NCI-H1105 treated with DMSO at 0.1 percent for 48 hours (cell line): ENCODE measurements at regions not wholly inside any gene's neighbourhood (a gene's known extent, or its start where the extent isn't known, plus 50 kb on each side); places are given as distances from the start of the nearest gene placed in this dataset.

Experiments used
- DNase-seq: peaks from one replicate; lab custom pipeline; 2025; lab: John Stamatoyannopoulos, UW

DNA sequence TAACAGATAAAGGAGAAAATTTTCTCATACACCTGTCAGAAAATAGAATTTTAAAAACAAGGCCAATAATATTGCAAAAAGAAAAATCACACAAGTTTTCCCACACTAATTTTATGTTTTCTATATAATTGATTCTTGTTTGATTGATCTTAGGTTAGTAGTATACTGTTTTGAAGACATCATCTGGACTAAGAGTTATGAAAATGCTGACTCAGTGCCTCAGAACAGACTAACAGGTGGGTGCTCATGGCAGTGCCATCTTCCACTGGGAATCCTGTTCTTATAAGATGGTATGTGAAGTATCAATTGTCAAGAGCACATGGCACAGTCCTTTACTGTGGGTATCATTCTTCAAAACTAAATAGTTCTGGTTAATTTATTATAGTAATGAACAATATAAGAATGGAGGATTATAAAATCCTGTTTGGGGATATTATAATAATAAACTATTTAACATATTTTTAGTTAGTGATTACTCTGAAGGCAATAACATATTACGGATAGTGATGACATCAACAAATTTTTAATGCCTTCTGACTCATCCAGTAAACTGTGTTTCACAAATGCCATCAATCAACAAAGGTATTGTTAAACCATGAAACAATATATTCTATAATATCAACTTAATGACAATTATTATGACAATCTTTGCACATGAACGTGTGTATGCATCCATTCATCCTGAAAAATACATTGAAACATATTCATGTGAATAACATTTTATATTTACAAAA is 384.6 kb upstream of the KHDRBS2 start:
- no peak for DNase-seq

DNA sequence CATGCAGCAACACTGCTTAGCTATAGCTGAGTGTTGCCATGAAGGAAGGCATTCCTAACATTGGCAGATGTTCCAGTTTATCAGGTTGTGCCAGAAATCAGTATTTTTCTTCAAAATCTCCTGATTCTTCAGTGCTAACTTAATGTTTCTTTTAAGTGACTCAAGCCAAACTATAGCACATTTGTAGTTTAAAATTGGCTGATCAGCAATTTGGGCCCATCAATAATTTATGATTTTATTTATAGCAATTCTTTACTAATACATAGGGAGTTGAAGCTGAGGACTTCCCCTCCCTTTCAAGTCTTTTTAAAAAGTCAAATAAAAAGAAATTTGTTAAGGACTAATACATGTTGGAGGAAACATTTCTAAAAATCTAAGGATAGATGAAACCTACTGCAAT is 383.8 kb upstream of the KHDRBS2 start:
- no peak for DNase-seq

DNA sequence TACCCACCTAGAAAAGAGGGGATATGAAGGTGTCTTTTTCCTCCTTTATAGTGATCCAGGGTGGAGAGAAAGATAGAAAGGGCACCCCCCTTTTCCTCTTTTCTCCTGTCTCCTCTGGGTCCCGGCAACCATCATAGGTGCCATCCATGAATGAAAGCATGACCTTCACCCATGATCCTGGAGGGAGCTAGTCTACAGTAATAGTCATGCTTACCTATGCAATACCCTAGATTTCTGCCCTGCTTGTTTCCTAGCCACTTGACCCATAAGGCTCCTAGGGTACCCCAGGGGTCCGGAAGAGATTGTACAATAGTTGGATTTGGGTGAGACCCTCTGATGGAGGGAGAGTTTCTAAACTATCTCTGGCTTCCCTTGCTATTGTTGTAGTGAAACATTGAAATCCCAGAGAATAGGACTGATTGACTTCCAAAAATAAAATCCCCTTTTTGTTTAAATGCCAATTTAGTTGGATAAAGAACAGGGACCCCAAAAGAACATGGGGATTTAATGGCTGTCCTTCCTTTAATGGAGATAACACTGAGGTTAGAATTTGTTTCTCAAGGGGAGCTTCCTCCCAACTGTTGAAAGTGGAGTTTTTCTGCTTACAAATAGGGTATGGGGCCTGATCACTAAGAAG is 366.8 kb upstream of the KHDRBS2 start:
- DNase-seq: no peak

DNA sequence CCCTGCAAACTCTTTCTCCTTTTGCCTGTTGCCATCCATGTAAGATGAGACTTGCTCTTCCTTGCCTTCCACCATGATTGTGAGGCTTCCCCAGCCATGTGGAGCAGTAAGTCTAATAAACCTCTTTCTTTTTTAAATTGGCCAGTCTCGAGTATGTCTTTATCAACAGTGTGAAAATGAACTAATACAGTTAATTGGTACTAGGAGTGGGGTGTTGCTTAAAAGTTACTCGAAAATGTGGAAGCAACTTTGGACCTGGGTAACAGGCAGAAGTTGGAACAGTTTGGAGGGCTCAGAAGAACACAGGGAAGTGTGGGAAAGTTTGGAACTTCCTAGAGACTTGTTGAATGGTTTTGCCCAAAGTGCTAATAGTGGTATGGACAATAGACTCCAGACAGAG is 359.2 kb upstream of the KHDRBS2 start:
- no peak for DNase-seq

DNA sequence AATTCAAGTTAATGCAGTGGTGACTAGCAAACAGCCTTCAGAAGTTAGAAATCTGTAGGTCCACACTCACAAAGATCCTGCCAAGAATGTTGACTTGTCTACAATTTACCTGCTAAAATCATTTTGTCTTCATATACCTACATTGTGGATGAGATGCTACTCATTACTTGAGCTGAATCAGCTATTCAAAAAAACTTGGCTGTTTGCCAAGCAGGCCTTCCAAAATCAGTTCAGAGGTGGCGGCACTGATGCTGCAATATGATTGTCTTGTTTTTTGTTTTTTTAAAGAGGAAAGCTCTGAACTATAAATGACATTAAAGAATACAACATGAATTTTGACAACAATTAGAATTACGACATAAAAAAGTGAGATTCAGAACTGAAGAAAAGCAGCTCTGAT is 354.7 kb upstream of the KHDRBS2 start:
- peak; percentile 27 for DNase-seq

DNA sequence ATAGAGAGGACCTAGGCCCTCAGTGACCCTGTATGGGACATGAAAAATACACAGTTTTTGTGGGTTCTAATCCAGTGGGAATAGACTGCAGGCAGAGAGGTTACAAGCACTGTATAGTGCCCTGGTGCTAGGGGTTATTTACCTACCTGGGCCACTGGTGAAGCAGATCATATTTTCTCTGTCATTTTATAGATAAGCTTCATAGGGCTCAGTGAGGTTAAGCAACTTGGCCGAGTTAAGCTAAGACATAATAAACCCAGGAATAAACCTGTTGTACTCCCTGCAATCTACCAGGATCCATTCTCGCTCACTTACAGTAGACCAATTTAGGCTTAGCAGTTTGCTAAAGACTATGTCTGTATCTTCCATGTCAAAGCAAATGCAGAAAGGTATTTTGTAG is 340.6 kb upstream of the KHDRBS2 start:
- DNase-seq: no peak

DNA sequence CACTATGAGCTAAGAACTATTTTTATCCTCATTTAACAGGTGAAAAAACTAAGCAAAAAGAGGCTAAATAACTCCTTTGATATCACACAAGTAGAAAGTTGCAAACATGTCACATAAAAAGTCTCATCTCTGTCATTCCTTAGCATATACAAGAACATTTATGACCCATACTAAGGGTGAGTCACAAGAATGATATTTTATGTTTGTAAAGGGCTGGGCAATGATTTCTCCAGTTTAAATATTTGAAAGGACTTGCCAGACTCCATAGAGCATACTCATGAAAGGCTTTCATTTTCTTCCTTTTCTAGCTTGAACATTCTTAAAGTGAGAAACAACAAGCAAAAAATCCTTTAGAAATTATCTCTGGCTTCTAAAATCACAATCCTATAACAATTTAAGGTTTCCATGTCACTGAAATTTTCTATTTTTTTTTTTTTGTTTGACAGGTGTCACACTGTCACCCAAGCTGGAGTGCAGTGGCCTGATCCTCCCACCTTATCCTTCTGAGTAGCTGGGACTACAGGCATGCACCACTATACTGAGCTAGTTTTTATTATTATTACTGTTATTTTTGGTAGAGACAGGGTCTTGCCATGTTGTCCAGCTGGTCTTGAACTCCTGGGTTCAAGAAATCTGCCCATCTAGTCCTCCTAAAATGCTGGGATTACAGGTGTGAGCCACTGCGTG is 338.0 kb upstream of the KHDRBS2 start:
- DNase-seq: no peak

DNA sequence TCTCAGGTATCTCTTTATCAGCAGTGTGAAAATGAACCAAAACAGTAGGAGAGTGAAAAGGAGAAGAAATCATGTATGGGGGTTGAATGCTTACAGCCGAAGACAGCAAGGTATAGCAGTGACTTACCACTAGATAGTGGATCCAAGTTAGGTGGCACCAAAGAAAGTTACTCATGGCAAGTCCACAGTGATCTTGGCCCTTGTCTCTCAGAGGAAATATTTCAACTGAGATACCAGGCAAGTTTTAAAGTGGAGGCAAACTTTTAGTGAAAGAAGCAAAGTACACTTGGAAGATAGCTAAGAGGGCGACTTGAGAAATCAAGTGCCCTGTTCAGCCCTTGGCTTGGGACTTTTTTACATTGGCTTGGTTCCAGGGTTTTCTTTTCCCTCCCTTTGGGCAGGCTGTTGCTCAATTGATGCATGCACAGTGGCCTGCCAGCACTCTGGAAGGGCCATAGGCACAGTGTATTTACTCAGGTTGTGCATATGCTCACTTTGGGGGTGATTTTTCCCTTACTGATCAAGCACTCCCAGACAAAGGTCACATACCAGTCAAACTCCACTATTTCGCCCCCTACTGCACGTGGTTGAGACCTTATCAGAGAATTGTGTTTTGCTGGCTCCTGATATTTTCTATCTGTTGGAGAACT is 329.5 kb upstream of the KHDRBS2 start:
- DNase-seq: no peak

DNA sequence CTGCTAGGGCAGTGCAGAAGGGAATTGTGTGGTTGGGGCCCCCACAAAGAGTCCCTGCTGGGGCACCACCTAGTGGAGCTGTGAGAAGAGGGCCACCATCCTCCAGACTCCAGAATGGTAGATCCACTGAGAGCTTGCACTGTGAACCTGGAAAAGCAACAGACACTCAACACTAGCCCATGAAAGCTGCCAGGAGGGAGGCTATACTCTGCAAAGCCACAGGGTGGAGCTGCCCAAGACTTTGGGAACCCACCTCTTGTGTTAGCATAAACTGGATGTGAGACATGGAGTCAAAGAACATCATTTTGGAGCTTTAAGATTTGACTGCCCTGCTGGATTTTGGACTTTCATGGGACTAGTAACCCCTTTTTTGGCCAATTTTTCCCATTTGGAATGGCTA is 328.4 kb upstream of the KHDRBS2 start:
- DNase-seq: no peak

DNA sequence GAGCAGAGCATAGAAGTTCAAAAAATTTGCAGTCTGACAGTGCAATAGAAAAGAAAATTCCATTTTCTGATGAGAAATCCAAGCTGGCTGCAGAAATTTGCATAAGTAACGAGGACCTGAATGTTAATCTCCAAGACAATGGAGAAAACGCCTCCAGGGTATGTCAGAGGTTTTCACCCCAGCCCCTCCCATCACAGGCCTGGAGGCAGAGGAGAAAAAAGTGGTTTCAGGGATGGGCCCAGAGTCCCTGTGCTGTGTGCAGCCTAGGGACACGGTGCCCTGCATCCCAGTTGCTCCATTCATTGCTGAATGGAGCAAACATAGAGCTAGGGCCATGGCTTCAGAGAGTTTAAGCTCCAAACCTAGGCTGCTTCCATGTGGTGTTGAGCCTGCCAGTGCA is 327.9 kb upstream of the KHDRBS2 start:
- no peak for DNase-seq

DNA sequence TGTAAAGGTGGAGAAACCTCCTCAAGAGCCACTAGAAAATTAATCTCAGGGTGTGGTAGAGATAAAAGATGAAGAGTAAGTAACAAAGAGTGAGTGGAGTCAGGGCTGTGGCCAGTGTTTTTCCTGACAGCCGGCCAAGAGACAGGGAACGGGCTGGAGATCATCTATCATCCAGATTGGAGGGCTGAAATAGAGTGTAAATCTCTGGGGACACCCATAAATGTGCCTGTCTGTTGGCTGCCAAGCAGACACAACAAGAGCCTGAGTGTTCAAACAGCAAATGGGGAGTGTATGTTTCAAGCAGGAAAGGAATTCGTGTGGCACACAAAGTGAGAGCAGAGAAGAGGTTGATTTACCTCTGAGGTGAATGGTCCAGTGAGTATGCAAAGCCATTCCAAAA is 326.4 kb upstream of the KHDRBS2 start:
- DNase-seq: no peak

DNA sequence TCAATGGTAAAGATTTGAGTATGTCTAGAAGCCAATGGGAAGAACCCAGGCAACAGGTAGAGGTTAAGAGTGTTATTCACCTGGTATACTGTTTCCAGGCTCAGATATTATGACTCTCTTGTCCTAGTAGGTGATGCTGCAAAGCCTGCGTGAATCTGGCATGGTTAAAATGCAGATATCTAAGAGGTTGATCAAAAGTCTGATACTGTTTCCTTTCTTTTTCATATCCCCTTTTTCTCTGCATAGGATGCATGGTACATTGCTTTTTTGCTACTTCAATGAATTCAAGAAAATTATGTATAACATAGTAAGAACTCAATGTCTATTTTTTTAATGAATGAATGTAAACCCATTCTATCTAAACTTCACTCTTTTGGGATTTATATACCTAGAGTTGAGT is 284.3 kb upstream of the KHDRBS2 start:
- no peak for DNase-seq

DNA sequence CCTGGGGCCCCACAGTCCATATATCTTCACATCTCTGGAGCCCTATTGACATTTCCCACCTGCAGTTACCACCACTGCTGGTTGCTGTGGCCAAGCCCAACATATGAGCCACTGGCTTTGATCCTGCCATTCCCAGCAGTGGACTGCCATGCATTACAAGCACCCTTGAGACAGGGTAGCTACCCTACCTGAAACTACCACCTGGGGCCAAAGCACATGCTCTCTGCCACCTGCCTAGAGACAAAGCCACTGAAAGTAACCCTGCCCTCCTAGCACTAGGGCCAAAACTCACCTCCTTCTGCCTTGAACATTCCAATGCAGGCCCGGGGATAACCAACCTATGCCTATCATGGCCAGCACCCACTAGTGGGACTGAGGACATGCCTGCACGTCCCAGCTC is 255.5 kb upstream of the KHDRBS2 start:
- no peak for DNase-seq

DNA sequence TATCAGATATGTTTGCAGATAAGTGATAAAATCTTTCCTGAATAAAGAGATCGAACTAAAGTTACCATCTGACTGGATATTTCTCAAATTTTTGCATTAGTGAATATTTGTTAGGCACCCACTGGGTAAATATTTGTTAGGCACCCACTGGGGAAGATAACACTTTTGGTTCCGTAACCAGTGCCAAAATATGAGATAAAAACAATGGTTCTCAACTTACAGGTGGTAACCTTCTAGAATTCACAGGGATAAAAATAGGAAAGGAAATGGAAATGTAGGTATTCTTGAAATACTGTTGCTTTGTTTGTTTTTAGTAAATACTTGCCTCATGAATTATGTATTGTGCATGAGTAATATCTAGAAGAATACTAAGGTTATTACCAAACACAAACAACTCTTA is 245.0 kb upstream of the KHDRBS2 start:
- DNase-seq: no peak

DNA sequence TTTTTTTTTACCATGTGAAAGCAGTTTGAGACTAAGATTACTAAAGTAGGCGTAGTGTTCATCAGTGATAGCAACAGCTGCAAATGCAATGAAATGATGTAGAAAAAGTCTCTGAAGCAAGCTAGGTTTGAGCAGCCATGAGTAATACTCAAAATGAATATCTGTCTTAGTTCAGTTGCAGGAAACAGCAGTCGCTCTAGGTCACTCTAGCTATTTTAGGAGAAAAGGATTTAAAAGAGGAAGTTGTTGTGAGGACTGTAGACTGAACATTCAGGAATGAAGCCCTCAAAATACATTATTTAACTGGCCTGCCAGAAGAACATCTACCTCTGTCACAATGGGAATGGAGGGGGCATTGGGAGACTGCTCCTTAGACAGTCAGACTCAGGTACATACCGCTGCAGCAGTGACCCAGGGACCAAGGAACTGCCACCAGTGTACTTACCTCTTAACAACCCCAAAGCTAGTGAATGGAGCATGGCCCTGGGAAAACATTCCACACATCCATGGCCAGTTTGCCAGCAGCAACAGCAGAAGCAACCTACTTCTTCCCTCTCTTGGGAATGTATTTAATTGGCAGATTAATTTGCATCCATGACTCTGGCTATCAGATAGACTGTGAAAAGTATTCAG is 243.0 kb upstream of the KHDRBS2 start:
- DNase-seq: no peak

DNA sequence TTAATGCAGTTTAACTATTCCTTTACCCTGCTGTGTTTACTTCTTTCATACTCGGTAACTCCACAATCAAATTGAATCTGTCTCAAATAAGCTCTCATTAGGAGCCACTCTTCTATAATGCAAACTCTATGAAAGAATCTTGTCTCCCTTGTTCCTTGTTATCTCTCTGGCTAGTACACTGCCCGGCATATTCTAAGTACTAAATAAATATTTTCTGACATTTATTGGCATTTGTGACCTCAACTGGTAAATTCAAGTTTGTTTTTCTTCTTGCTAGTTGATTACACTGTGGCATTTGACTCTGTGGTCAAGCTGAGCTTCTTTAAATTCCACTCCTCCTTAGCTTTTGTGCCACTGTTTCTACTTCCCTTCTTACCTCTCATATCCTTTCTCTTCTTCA is 237.6 kb upstream of the KHDRBS2 start:
- no peak for DNase-seq

DNA sequence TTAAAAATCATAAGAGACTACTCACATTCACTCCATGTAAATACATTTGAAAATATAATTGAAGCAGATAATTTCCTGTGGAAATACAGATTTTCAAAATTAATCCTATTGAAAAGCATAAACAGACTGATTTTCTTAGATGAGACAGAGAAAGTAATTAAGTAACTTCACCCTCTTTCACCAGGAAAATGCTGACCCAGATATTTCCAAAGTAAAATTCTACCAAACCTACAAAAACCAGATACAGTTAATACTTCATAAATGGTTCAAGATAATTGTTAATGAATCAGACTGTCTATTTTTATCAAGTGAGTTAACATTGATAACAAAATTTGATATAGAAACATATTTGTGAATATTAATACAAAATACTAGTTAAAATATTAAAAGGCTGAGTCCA is 233.5 kb upstream of the KHDRBS2 start:
- no peak for DNase-seq

DNA sequence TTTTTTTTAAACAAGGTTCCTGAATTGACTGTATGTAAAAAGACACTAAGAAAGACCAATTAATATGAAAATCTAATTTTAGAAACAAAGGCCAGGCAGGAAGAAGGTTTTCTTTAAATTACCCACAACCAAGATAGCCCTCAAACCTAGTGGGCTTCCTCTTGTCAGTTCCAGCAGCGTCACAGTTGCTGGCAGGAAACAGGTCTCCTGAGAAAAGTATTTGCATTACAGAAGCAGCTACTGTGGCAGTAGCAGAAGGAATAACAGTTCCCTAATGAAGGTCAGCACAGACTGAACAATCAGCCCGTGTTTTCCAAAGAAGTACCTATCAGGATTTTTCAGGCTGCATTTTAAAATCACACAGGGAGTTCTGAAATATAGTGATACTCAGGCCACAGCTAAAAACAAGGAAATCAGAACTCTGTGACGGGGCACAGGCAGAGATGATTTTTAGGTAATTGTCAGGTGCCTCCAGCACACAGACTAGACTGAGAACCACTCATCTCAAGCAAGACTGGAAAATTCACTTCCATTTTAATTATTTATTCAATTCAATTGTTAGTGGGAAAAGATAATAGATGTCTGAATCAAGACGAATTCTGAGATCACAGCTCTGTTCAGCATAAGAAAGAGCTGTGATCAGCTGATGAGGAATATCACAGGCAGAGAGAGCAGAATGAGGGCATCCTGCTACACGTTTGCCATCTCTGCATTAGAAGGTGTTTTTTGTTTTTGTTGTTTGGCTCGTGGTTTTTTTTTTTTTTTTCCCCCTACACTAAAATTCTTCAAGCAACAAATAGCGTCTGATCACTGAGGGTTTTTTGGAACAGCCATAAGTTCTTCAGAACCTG is 230.5 kb upstream of the KHDRBS2 start:
- no peak for DNase-seq

DNA sequence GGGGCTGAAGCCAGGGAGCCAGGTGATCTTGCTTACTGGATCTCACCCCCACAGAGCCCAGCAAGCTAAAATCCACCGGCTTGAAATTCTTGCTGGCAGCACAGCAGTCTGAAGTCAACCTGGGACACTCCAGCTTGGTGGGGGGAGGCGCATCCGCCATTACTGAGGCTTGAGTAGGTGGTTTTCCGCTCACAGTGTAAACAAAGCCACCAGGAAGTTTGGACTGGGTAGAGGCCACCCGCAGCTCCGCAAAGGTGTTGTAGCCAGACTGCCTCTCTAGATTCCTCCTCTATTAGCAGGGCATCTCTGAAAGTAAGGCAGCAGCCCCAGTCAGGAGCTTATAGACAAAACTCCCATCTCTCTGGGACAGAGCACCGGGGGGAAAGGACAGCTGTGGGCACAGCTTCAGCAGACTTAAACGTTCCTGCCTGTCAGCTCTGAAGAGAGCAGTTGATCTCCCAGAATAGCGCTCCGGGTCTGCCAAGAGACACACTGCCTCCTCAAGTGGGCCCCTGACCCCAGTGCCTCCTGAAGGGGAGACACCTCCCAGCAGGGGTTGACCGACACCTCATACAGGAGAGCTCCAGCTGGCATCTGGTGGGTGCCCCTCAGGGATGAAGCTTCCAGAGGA is 206.3 kb upstream of the KHDRBS2 start:
- DNase-seq: no peak

DNA sequence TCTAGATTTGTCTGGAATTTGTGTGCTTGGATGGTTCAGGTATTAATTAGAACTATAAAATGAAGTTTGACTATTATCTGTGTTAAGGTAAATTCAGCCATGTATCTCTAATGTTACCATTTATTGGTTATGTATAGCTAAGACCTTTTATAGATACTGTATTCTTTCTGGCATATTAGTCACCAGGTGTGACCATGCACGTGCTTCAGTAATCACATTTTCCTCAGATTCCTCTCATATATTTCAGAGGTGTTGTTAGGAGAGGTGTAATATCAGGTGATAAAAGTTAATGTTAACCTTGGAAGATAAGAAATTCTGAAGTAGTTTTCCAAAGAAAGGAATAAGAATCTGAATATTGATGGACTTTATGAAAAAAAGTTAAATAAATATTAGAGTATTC is 194.5 kb upstream of the KHDRBS2 start:
- no peak for DNase-seq

DNA sequence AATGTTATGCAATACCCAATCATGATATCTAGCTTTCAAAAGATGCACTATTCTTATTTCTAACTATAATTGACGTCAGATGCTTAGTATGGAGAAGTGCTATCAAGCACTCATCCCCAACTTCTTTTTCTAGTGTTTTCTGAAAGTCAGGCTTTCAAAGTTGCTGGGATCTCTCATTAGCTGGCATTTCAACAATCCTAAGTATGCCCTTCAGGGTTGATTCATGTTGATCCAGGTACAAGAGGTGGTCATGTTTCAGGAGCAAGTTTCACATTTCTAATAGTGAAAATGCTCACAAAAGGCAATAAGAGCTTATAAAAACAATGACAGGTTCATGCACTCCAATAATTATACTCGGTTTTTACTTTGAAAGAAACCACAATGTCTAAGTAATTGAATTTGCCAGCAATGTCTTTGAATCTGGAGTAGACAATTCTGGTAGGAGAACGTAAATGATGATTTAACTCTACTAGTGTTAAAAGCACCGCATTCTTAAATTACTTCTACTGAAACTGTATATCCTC is 193.7 kb upstream of the KHDRBS2 start:
- DNase-seq: no peak
